Fibroblast of pulmonary artery (primary cell): ENCODE measurements at regions not wholly inside any gene's neighbourhood (a gene's known extent, or its start where the extent isn't known, plus 50 kb on each side); places are given as distances from the start of the nearest gene placed in this dataset.

Experiments used
- DNase-seq: peaks from one replicate; pipeline ENCODE4 v3.0.0-alpha.2; 2010; ENCODE audit warnings: low read depth
- H3K4me3 ChIP-seq: replicated peaks from 2 replicates; pipeline ENCODE4 v1.5.1; 2011; ENCODE audit warnings: low read depth, mild to moderate bottlenecking, control low read depth, low read length, moderate library complexity
- CTCF ChIP-seq: IDR thresholded peaks from 2 replicates; pipeline ENCODE4 v1.5.1; 2011; ENCODE audit warnings: mild to moderate bottlenecking, control low read depth, low read length, inconsistent platforms; ENCODE audit errors: missing control alignments

DNA sequence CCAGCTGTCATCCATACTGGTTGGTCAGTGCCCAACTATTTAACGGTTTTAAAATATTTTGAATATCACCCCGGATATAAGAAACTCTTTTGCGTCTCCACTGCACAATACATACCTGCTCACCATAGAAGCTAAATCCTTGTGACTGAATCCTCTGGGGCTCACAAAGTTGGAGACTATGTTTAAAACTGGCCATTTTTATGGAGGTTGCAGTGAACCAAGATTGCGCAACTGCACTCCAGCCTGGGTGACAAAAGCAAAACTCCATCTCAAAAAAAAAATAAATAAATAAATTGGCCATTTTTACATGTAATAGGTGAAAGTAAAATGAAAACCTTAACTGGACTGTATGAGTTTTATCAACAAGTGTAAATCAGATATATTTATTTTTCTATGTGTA is 55.6 kb upstream of the TMEM17 start:
- H3K4me3 ChIP-seq: no peak overlapping the region
- no peak for DNase-seq
- TF ChIP-seq CTCF: no peak

- H3K4me3 ChIP-seq: no peak overlapping the region
- no peak for TF ChIP-seq CTCF
- no peak for DNase-seq
These were observed 53.6 kb upstream of the TMEM17 start for GRCh38 chr2:62559582-62559981.

GRCh38 chr2:62558743-62559142 is 52.7 kb upstream of the TMEM17 start:
- DNase-seq: no peak
- no peak overlapping the region for H3K4me3 ChIP-seq
- TF ChIP-seq CTCF: no peak

DNA sequence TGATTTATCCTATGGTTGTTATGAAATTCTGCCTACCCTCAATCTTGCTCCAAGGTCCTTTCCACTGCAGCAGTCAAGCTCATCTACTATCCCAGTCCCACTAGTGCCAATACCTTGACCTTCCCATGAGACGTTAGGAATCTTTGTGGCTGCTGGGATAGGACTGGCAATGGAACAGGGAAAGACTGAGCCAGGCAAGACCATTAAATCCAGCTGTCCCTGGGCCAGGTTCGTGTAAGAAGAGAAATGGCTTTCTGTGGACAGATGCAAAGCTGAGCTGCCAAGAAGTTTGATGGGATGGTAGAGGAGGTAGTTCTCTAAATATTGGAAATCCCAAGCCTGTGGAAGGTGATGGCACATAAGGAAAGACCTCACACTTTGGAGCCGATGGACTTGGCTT is 50.1 kb upstream of the TMEM17 start:
- no peak for DNase-seq
- TF ChIP-seq CTCF: no peak
- no peak overlapping the region for H3K4me3 ChIP-seq
